Endodermal cell (in vitro differentiated cells): ENCODE measurements at regions not wholly inside any gene's neighbourhood (a gene's known extent, or its start where the extent isn't known, plus 50 kb on each side); places are given as distances from the start of the nearest gene placed in this dataset.

Source experiments
- DNase-seq: peaks from one replicate; pipeline ENCODE4 v3.0.0-alpha.2; 2017
- H3K27ac ChIP-seq: 2 replicates; pipeline ENCODE4 v1.5.1; 2013; ENCODE audit warnings: mild to moderate bottlenecking, low read depth, low read length, moderate library complexity
- H3K27me3 ChIP-seq: 2 replicates; pipeline ENCODE4 v1.6.1; 2013; ENCODE audit warnings: mild to moderate bottlenecking, low read length, moderate library complexity; ENCODE audit not compliant: insufficient read depth, control insufficient read depth, poor library complexity, severe bottlenecking
- H3K36me3 ChIP-seq: 2 replicates; pipeline ENCODE4 v1.7.0; 2013; ENCODE audit warnings: mild to moderate bottlenecking, low read length, moderate library complexity; ENCODE audit not compliant: control insufficient read depth, insufficient read depth
- H3K4me1 ChIP-seq: one replicate; pipeline ENCODE4 v1.7.0; 2013; ENCODE audit warnings: low read length; ENCODE audit not compliant: control insufficient read depth, insufficient read depth
- H3K4me3 ChIP-seq: 2 replicates; pipeline ENCODE4 v1.5.1; 2013; ENCODE audit warnings: mild to moderate bottlenecking, low read length, moderate library complexity
- H3K9ac ChIP-seq: 2 replicates; pipeline ENCODE4 v1.6.1; 2013; ENCODE audit warnings: mild to moderate bottlenecking, low read length, moderate library complexity; ENCODE audit not compliant: poor library complexity, severe bottlenecking; ENCODE audit errors: extremely low read depth
- H3K9me3 ChIP-seq: 2 replicates; pipeline ENCODE4 v1.6.1; 2013; ENCODE audit warnings: mild to moderate bottlenecking, low read length, moderate library complexity; ENCODE audit not compliant: control insufficient read depth
- H3K27ac Mint-ChIP-seq: 2 replicates; pipeline ENCODE4 v1.8.0; 2020; ENCODE audit warnings: mixed read lengths
- H3K27me3 Mint-ChIP-seq: 2 replicates; pipeline ENCODE4 v1.8.0; 2021; ENCODE audit warnings: mild to moderate bottlenecking, mixed read lengths; ENCODE audit not compliant: insufficient read depth
- H3K36me3 Mint-ChIP-seq: 2 replicates; pipeline ENCODE4 v1.8.0; 2020; ENCODE audit warnings: low read depth, mixed read lengths
- H3K4me1 Mint-ChIP-seq: 2 replicates; pipeline ENCODE4 v1.8.0; 2020; ENCODE audit warnings: mixed read lengths
- H3K4me3 Mint-ChIP-seq: 2 replicates; pipeline ENCODE4 v1.8.0; 2020; ENCODE audit warnings: mild to moderate bottlenecking, moderate library complexity, mixed read lengths
- H3K9me3 Mint-ChIP-seq: 2 replicates; pipeline ENCODE4 v1.8.0; 2020; ENCODE audit warnings: mild to moderate bottlenecking, mixed read lengths
- CTCF ChIP-seq: fragments of 200-600 bp; sonication (generic); conservative IDR thresholded peaks from 2 replicates; pipeline ENCODE4 v1.5.0; 2021; ENCODE audit warnings: antibody characterized with exemption, mild to moderate bottlenecking
- WGBS, 2 experiments: methylation state at CpG; one replicate each; pipeline versions ENCODE4 v1.1.5 to v1.1.7; 2013; ENCODE audit warnings: missing lambda C conversion rate in 2 of 2, mixed read lengths in 1 of 2; ENCODE audit not compliant: insufficient coverage in 1 of 2, insufficient read length in 1 of 2; 5-methylcytosine and 5-hydroxymethylcytosine counted together

- no peak for TF ChIP-seq CTCF
- Mint-ChIP-seq H3K27me3 (no peaks in the 10 kb centered on the region), H3K4me1 (no peaks in the 10 kb centered on the region), H3K9me3 (peaks cover 59% of the 10 kb centered on the region), H3K36me3 (peaks cover 16% of the 10 kb centered on the region), H3K27ac (no peak overlapping the region), H3K4me3 (no peak overlapping the region)
- Histone ChIP-seq H3K36me3 (no peaks in the 10 kb centered on the region), H3K9me3 (no peaks in the 10 kb centered on the region), H3K9ac (no peak overlapping the region), H3K4me1 (no peaks in the 10 kb centered on the region), H3K27me3 (no peaks in the 10 kb centered on the region), H3K27ac (no peak overlapping the region), H3K4me3 (no peak overlapping the region)
- WGBS, 2 experiments = 80% methylated on average over 2 of the region's 3 CpGs; no CpG with 5 or more reads in 1 of the 2 experiments
- DNase-seq = no peak
Measured at GRCh38 chrX:63551856-63552255, 200.7 kb upstream of the SPIN4 start.

GRCh38 chrX:63530654-63531053, 179.5 kb upstream of the SPIN4 start:
- Histone ChIP-seq H3K36me3 (no peaks in the 10 kb centered on the region), H3K4me3 (no peak overlapping the region), H3K9ac (no peak overlapping the region), H3K9me3 (no peaks in the 10 kb centered on the region), H3K27me3 (no peaks in the 10 kb centered on the region), H3K4me1 (no peaks in the 10 kb centered on the region), H3K27ac (no peak overlapping the region)
- no peak for DNase-seq
- WGBS, 2 experiments = 78% methylated on average over 1 of the region's 1 CpG; no CpG with 5 or more reads in 1 of the 2 experiments
- Mint-ChIP-seq H3K27ac (no peak overlapping the region), H3K36me3 (peaks cover 14% of the 10 kb centered on the region), H3K4me3 (no peak overlapping the region), H3K9me3 (peaks cover 79% of the 10 kb centered on the region), H3K27me3 (no peaks in the 10 kb centered on the region), H3K4me1 (no peaks in the 10 kb centered on the region)
- TF ChIP-seq CTCF = no peak

- Mint-ChIP-seq H3K27me3 (no peaks in the 10 kb centered on the region), H3K9me3 (peaks cover 76% of the 10 kb centered on the region), H3K4me1 (no peaks in the 10 kb centered on the region), H3K36me3 (peaks cover 11% of the 10 kb centered on the region), H3K4me3 (no peak overlapping the region), H3K27ac (no peak overlapping the region)
- H3K4me1 ChIP-seq = no peaks in the 10 kb centered on the region
- no peak overlapping the region for H3K4me3 ChIP-seq
- 93% methylated on average over 2 of the region's 2 CpGs; no CpG with 5 or more reads in 1 of the 2 experiments for WGBS, 2 experiments
- TF ChIP-seq CTCF = no peak
- no peaks in the 10 kb centered on the region for H3K27me3 ChIP-seq
- DNase-seq = no peak
- H3K27ac ChIP-seq = no peak overlapping the region
- H3K9me3 ChIP-seq = no peaks in the 10 kb centered on the region
- no peak overlapping the region for H3K9ac ChIP-seq
- H3K36me3 ChIP-seq = no peaks in the 10 kb centered on the region
Measured at GRCh38 chrX:63529961-63530360, 178.8 kb upstream of the SPIN4 start.
